HepG2 (cell line): ENCODE measurements at regions not wholly inside any gene's neighbourhood (a gene's known extent, or its start where the extent isn't known, plus 50 kb on each side); places are given as distances from the start of the nearest gene placed in this dataset.

Experiments used
- ATAC-seq: fragments of 200-7000 bp; cut with Tn5 transposase; 3 replicates; pipeline ENCODE4 v1.9.1; 2020; ENCODE audit warnings: mild to moderate bottlenecking, moderate library complexity
- BruUV-seq: library from RNA; stranded (reverse); fragments of 400-500 nt; replicated peaks from 2 replicates; lab custom pipeline; 2021; lab: Mats Ljungman, UMichigan
- CTCF ChIA-PET: fragments of 300-600 bp; formaldehyde crosslinking; extraction: SDS; loops from one replicate; lab custom pipeline; 2021; ENCODE audit warnings: low total read pairs, inconsistent platforms, low intra/inter-chr PET ratio; lab: Yijun Ruan, JAX
- POLR2A ChIA-PET: fragments of 350-600 bp; sonication (Branson Sonifier 250); formaldehyde crosslinking; loops from one replicate; lab custom pipeline; 2020; ENCODE audit warnings: antibody characterized with exemption, inconsistent platforms; lab: Yijun Ruan, JAX
- DNase-seq: peaks from one replicate; pipeline ENCODE4 v3.0.0-alpha.2; 2015; ENCODE audit warnings: low spot score
- FAIRE-seq: peaks from 3 replicates; lab custom pipeline; 2011; peaks lifted over from hg19 to GRCh38; lab: Jason Lieb, UNC
- H2AFZ ChIP-seq: one replicate; pipeline ENCODE4 v1.6.1; 2011; ENCODE audit warnings: low read length, inconsistent platforms
- H3K27ac ChIP-seq: fragments of 300-600 bp; 3 replicates; pipeline ENCODE4 v1.8.0; 2011; ENCODE audit warnings: mixed run types, mild to moderate bottlenecking, mixed read lengths, low read length, inconsistent platforms; ENCODE audit not compliant: insufficient read depth; ENCODE audit errors: extremely low read length
- H3K27me3 ChIP-seq, 2 experiments: fragments of 200-600 bp in 1 of 2; 2 replicates in 1 of 2; 3 replicates in 1 of 2; pipeline versions ENCODE4 v1.6.0 to v1.8.0; 2011; ENCODE audit warnings: low read length in 2 of 2, mild to moderate bottlenecking in 2 of 2, moderate library complexity in 2 of 2, inconsistent platforms in 1 of 2; ENCODE audit not compliant: insufficient read depth in 2 of 2, control insufficient read depth in 1 of 2
- H3K36me3 ChIP-seq, 2 experiments: fragments of 200-600 bp in 1 of 2; replicated peaks in 1 of 2; 2 replicates in 1 of 2; 3 replicates in 1 of 2; pipeline versions ENCODE4 v1.5.1 to v1.8.0; 2011; ENCODE audit warnings: low read length in 2 of 2, inconsistent platforms in 1 of 2; ENCODE audit not compliant: insufficient read depth in 2 of 2, control insufficient read depth in 1 of 2
- H3K4me1 ChIP-seq: 2 replicates; pipeline ENCODE4 v1.5.1; 2012; ENCODE audit warnings: low read length, inconsistent platforms; ENCODE audit not compliant: insufficient read depth
- H3K4me2 ChIP-seq: 2 replicates; pipeline ENCODE4 v1.6.0; 2011; ENCODE audit warnings: low read depth, low read length, inconsistent platforms
- H3K4me3 ChIP-seq, 3 experiments: fragments of 200-600 bp in 1 of 3; sonication (generic), shearing (Covaris generic) in 1 of 3; replicated peaks in 1 of 3; 2 replicates each; pipeline ENCODE4 v1.5.1; 2011 to 2016; ENCODE audit warnings: low read length in 3 of 3, inconsistent platforms in 2 of 3, low read depth in 2 of 3, mild to moderate bottlenecking in 2 of 3, control low read depth in 1 of 3, mixed read lengths in 1 of 3; ENCODE audit not compliant: insufficient read depth in 1 of 3
- H3K79me2 ChIP-seq: one replicate; pipeline ENCODE4 v1.6.1; 2011; ENCODE audit warnings: low read length, inconsistent platforms; ENCODE audit not compliant: insufficient read depth
- H3K9ac ChIP-seq: 2 replicates; pipeline ENCODE4 v1.6.0; 2011; ENCODE audit warnings: mild to moderate bottlenecking, low read depth, low read length, inconsistent platforms; ENCODE audit not compliant: insufficient read depth
- H3K9me3 ChIP-seq: 2 replicates; pipeline ENCODE4 v1.5.1; 2012; ENCODE audit warnings: mild to moderate bottlenecking, low read length
- H4K20me1 ChIP-seq: 2 replicates; pipeline ENCODE4 v1.6.0; 2011; ENCODE audit warnings: inconsistent platforms, mild to moderate bottlenecking, low read length, moderate library complexity; ENCODE audit not compliant: insufficient read depth
- ATF2 ChIP-seq: sonication (generic); formaldehyde crosslinking; IDR thresholded peaks from 2 replicates; pipeline ENCODE4 v1.4.0; 2020; ENCODE audit warnings: missing genetic modification reagents
- BORCS8-MEF2B ChIP-seq: sonication (generic); formaldehyde crosslinking; IDR thresholded peaks from 2 replicates; pipeline ENCODE4 v1.8.0; 2022; ENCODE audit warnings: mild to moderate bottlenecking, missing genetic modification reagents
- HOXA7 ChIP-seq: sonication (generic); formaldehyde crosslinking; IDR thresholded peaks from 2 replicates; pipeline ENCODE4 v1.8.1; 2022; ENCODE audit warnings: mild to moderate bottlenecking, missing genetic modification reagents, moderate library complexity
- NCOA5 ChIP-seq: sonication (generic); formaldehyde crosslinking; IDR thresholded peaks from 2 replicates; pipeline ENCODE4 v1.4.0; 2020; ENCODE audit warnings: missing genetic modification reagents
- PCBP1 ChIP-seq: fragments of 200-400 bp; formaldehyde crosslinking; IDR thresholded peaks from 2 replicates; pipeline ENCODE4 v1.6.1; 2017; ENCODE audit warnings: mild to moderate bottlenecking, low read depth, low read length, borderline replicate concordance
- ZNF326 ChIP-seq: sonication (generic); formaldehyde crosslinking; IDR thresholded peaks from 2 replicates; pipeline ENCODE4 v1.4.0; 2020; ENCODE audit warnings: missing genetic modification reagents, borderline replicate concordance
- ZNF574 ChIP-seq: sonication (generic); formaldehyde crosslinking; IDR thresholded peaks from 2 replicates; pipeline ENCODE4 v1.4.0; 2020; ENCODE audit warnings: missing genetic modification reagents
- WGBS: methylation state at CpG from one replicate; pipeline ENCODE4 v1.1.6; 2017; ENCODE audit warnings: low lambda C conversion rate; 5-methylcytosine and 5-hydroxymethylcytosine counted together
- in situ Hi-C: cut with HindIII; loops from 2 replicates; pipeline ENCODE4 v1.10.0; 2017; ENCODE audit warnings: low pct_unique_long_range_greater_than_20kb; ENCODE audit not compliant: extremely low pct_ligation_motif_present
- intact Hi-C: fragments of 100-400 bp; cut with micrococcal nuclease; formaldehyde crosslinking; loops from one replicate; pipeline ENCODE4 v1.10.0; 2022; ENCODE audit not compliant: unreplicated experiment
- TF ChIP-seq, protein P1 (sequence below), 2 experiments: sonication (generic) in 1 of 2; formaldehyde crosslinking in 1 of 2; IDR thresholded peaks; 2 replicates each; pipeline versions ENCODE4 v1.4.0 to v1.6.1; 2018 to 2020; ENCODE audit warnings: missing genetic modification reagents in 2 of 2, borderline replicate concordance in 1 of 2, low read depth in 1 of 2, mild to moderate bottlenecking in 1 of 2, missing biosample characterization in 1 of 2
- TF ChIP-seq, protein P2 (sequence below): sonication (generic); formaldehyde crosslinking; IDR thresholded peaks from 2 replicates; pipeline ENCODE4 v1.4.0; 2020; ENCODE audit warnings: mild to moderate bottlenecking, missing genetic modification reagents
- TF ChIP-seq, protein P3 (sequence below): sonication (generic); formaldehyde crosslinking; IDR thresholded peaks from 2 replicates; pipeline ENCODE4 v1.4.0; 2020; ENCODE audit warnings: low read depth, missing genetic modification reagents

DNA sequence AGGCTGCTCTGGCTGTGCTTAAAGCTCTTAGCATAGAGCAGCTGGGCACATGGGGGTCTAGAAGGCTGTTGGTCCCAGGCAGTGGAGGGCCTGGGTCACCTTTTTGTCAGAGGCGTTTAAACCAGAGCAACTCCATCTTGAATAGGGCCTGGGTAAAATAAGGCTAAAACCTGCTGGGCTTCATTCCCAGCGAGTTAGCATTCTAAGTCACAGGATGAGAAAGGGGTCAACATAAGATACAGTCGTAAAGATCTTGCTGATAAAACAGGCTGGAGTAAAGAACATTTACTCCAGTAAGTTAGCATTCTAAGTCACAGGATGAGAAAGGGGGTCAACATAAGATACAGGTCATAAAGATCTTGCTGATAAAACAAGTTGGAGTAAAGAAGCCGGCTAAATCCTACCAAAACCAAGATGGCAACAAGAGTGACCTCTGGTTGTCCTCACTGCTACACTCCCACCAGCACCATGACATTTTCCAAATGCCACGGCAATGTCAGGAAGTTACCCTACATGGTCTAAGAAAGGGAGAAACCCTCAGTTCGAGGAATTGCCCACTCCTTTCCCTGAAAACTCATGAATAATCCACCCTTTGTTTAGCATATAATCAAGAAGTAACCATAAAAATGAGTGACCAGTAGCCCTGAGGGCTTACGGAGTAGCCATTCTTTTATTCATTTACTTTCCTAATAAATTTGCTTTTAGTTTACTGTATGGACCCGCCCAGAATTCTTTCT is 96.8 kb upstream of the PCBD1 start:
- H3K4me2 ChIP-seq = no peak overlapping the region
- CTCF ChIA-PET = no interaction called here
- DNase-seq = no peak
- TF ChIP-seq, protein P1, sequence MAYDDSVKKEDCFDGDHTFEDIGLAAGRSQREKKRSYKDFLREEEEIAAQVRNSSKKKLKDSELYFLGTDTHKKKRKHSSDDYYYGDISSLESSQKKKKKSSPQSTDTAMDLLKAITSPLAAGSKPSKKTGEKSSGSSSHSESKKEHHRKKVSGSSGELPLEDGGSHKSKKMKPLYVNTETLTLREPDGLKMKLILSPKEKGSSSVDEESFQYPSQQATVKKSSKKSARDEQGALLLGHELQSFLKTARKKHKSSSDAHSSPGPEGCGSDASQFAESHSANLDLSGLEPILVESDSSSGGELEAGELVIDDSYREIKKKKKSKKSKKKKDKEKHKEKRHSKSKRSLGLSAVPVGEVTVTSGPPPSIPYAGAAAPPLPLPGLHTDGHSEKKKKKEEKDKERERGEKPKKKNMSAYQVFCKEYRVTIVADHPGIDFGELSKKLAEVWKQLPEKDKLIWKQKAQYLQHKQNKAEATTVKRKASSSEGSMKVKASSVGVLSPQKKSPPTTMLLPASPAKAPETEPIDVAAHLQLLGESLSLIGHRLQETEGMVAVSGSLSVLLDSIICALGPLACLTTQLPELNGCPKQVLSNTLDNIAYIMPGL (CRISPR knock-in tag; IDR thresholded peaks at IDR 0.05; ENCODE audit: borderline replicate concordance in 1 of 2, low read depth in 1 of 2) = no peak
- TF ChIP-seq BORCS8-MEF2B (CRISPR knock-in tag) (no peak), HOXA7 (no peak), NCOA5 (CRISPR knock-in tag) (no peak), ZNF574 (no peak), ATF2 (CRISPR knock-in tag) (no peak), ZNF326 (CRISPR knock-in tag) (no peak), PCBP1 (no peak)
- TF ChIP-seq, protein P2, sequence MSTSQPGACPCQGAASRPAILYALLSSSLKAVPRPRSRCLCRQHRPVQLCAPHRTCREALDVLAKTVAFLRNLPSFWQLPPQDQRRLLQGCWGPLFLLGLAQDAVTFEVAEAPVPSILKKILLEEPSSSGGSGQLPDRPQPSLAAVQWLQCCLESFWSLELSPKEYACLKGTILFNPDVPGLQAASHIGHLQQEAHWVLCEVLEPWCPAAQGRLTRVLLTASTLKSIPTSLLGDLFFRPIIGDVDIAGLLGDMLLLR (CRISPR knock-in tag) = no peak
- TF ChIP-seq, protein P3, sequence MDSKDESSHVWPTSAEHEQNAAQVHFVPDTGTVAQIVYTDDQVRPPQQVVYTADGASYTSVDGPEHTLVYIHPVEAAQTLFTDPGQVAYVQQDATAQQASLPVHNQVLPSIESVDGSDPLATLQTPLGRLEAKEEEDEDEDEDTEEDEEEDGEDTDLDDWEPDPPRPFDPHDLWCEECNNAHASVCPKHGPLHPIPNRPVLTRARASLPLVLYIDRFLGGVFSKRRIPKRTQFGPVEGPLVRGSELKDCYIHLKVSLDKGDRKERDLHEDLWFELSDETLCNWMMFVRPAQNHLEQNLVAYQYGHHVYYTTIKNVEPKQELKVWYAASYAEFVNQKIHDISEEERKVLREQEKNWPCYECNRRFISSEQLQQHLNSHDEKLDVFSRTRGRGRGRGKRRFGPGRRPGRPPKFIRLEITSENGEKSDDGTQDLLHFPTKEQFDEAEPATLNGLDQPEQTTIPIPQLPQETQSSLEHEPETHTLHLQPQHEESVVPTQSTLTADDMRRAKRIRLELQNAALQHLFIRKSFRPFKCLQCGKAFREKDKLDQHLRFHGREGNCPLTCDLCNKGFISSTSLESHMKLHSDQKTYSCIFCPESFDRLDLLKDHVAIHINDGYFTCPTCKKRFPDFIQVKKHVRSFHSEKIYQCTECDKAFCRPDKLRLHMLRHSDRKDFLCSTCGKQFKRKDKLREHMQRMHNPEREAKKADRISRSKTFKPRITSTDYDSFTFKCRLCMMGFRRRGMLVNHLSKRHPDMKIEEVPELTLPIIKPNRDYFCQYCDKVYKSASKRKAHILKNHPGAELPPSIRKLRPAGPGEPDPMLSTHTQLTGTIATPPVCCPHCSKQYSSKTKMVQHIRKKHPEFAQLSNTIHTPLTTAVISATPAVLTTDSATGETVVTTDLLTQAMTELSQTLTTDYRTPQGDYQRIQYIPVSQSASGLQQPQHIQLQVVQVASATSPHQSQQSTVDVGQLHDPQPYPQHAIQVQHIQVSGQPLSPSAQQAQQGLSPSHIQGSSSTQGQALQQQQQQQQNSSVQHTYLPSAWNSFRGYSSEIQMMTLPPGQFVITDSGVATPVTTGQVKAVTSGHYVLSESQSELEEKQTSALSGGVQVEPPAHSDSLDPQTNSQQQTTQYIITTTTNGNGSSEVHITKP (CRISPR knock-in tag) = no peak

More for the DNA sequence above, 96.8 kb upstream of the PCBD1 start:
- peaks cover 8% of the 10 kb centered on the region for H3K4me1 ChIP-seq
- WGBS = 28% methylated on average over 8 of the region's 8 CpGs
- H3K36me3 ChIP-seq = no peaks in the 10 kb centered on the region
- POLR2A ChIA-PET = no interaction called here
- H3K27me3 ChIP-seq = peaks cover 0 to 19% of the 10 kb centered on the region in 2 experiments; a peak in 3 of 5 replicates
- no peak overlapping the region for H3K4me3 ChIP-seq
- intact Hi-C loops (no loop called here), in situ Hi-C loops (no loop called here)
- H3K9ac ChIP-seq = no peak overlapping the region
- no peaks in the 10 kb centered on the region for H3K9me3 ChIP-seq
- BruUV-seq = no TSS peak
- FAIRE-seq (no peak), ATAC-seq (no peak)
- no peak overlapping the region for H2AFZ ChIP-seq
- no peaks in the 10 kb centered on the region for H4K20me1 ChIP-seq
- H3K27ac ChIP-seq = no peak overlapping the region
- no peaks in the 10 kb centered on the region for H3K79me2 ChIP-seq
